ENCODE measurements at regions not wholly inside any gene's neighbourhood (a gene's known extent, or its start where the extent isn't known, plus 50 kb on each side); places are given as distances from the start of the nearest gene placed in this dataset.

GRCh38 chr1:213844632-213845031 lies 143.1 kb upstream of the PROX1 start:
- no peak for TF ChIP-seq CTCF (IDR thresholded peaks at IDR 0.05; ENCODE audit: low read length)
- no peak for TF ChIP-seq EZH2 (IDR thresholded peaks at IDR 0.05; ENCODE audit: borderline replicate concordance, low read length)

Data from OCI-LY1 (cell line).